HS-27A (cell line): ENCODE measurements at regions not wholly inside any gene's neighbourhood (a gene's known extent, or its start where the extent isn't known, plus 50 kb on each side); places are given as distances from the start of the nearest gene placed in this dataset.

Source experiments
- DNase-seq: peaks from one replicate; pipeline ENCODE4 v3.0.0-alpha.2; 2012; ENCODE audit warnings: low read depth, missing footprints

- DNase-seq: no peak
Observed at GRCh38 chr16:86364653-86365380, 145.5 kb upstream of the FOXF1 start.

- DNase-seq: no peak
Observed at GRCh38 chr16:86365513-86366273, 144.6 kb upstream of the FOXF1 start.

GRCh38 chr16:86366481-86366880 lies 143.8 kb upstream of the FOXF1 start:
- DNase-seq: no peak

GRCh38 chr16:86367291-86368072 lies 142.8 kb upstream of the FOXF1 start:
- DNase-seq: no peak

GRCh38 chr16:86368261-86368660 lies 142.1 kb upstream of the FOXF1 start:
- DNase-seq: no peak

GRCh38 chr16:86370062-86370461 lies 140.3 kb upstream of the FOXF1 start:
- no peak for DNase-seq

GRCh38 chr16:86371083-86371803 lies 139.1 kb upstream of the FOXF1 start:
- no peak for DNase-seq

GRCh38 chr16:86372193-86372592 lies 138.1 kb upstream of the FOXF1 start:
- no peak for DNase-seq

- DNase-seq: no peak
Observed at GRCh38 chr16:86373276-86373901, 136.9 kb upstream of the FOXF1 start.

- DNase-seq: no peak
Observed at GRCh38 chr16:86374603-86375130, 135.7 kb upstream of the FOXF1 start.

- DNase-seq: no peak
Observed at GRCh38 chr16:86375364-86375763, 135.0 kb upstream of the FOXF1 start.

- no peak for DNase-seq
Observed at GRCh38 chr16:86375851-86376250, 134.5 kb upstream of the FOXF1 start.

GRCh38 chr16:86376837-86377236 lies 133.5 kb upstream of the FOXF1 start:
- DNase-seq: no peak

GRCh38 chr16:86377251-86378022 lies 132.9 kb upstream of the FOXF1 start:
- DNase-seq: no peak

GRCh38 chr16:86378128-86378527 lies 132.2 kb upstream of the FOXF1 start:
- no peak for DNase-seq

- DNase-seq: no peak
Observed at GRCh38 chr16:86378831-86379504, 131.4 kb upstream of the FOXF1 start.

- no peak for DNase-seq
Observed at GRCh38 chr16:86379505-86379846, 130.9 kb upstream of the FOXF1 start.

- DNase-seq: no peak
Observed at GRCh38 chr16:86380030-86380429, 130.3 kb upstream of the FOXF1 start.

- no peak for DNase-seq
Observed at GRCh38 chr16:86381491-86381890, 128.8 kb upstream of the FOXF1 start.
